Activated gamma-delta T cell treated with Interleukin-2 at 50 U/mL for 16 hours (primary cell): ENCODE measurements at regions not wholly inside any gene's neighbourhood (a gene's known extent, or its start where the extent isn't known, plus 50 kb on each side); places are given as distances from the start of the nearest gene placed in this dataset.
"Not testable (repeated sequence)": the region's sequence is repeated elsewhere in the genome, so short reads cannot be mapped to it uniquely, and the experiment has no call there.

Experiments used
- DNase-seq: peaks from one replicate; pipeline ENCODE4 v3.0.0-alpha.2; 2020

- DNase-seq = no peak
These were observed 143.8 kb downstream of the FGF1 start for GRCh38 chr5:142542078-142542477.

DNA sequence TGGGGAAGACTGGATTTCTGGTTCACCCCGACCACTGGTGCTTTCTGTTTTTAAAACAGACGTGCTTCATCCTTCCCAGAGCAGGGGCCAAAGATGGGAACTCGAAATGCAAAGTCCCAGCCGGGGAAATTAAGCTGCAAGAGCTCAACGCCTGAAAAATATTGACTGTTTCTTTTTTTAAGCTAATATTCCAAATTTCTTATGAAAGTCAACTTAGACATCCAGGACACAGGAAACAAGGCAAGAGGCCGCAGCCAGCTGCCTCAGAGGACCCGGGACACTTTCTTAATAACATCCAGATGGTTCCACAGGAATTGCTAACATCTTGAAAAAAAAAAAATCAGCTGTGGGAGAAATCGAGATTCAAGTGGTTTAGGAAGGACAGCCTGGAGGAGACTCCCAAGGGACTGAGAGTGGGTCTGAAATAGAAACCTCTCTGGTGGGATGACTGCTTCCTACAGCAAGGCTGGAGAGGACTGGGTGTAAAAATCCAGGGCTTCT lies 144.9 kb downstream of the FGF1 start:
- DNase-seq = no peak

- no peak for DNase-seq
These were observed 146.6 kb downstream of the FGF1 start for GRCh38 chr5:142539154-142539740.

DNA sequence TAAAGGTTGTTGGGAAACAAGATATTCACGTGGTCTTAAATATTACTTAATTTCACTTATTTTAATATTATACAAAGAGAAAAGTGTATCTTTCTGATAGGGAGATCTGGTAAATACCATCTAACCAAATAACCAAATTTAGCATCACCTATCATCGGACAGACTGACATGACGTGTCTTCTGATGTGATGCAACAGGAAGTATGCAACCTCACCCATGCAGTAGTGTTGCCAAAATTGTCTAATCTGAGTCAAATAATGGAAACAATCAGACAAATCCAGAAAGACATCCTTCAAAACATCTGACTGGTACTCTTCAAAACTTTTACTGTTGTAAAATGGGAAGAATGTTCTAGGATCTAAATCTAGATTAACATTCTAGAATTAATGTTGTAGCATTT lies 148.0 kb downstream of the FGF1 start:
- no peak for DNase-seq

DNA sequence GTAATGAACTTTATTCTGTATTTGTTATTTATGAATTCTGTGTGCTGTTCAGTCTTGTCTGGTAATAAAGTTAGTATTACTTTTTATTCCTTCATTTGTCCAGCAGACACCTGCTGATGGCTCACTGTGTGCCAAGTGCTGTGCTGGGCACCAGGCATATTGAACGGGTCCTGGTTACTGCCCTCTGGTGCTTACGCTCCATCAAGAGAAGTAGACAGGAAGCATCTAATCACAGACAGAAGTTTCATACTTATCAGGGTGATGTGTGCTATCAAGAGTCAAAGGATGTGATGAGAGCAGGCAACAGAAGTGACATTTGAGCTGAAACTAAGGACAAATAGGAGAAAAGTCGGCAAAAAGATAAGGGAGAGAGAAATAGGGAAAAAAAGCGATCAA lies 153.1 kb downstream of the FGF1 start:
- no peak for DNase-seq

GRCh38 chr5:142531977-142532780 lies 153.7 kb downstream of the FGF1 start:
- no peak for DNase-seq

GRCh38 chr5:142530904-142531303 lies 155.0 kb downstream of the FGF1 start:
- DNase-seq = no peak

GRCh38 chr5:142529626-142530278 lies 156.1 kb downstream of the FGF1 start:
- DNase-seq = no peak

- no peak for DNase-seq
These were observed 158.1 kb downstream of the FGF1 start for GRCh38 chr5:142527664-142528295.

DNA sequence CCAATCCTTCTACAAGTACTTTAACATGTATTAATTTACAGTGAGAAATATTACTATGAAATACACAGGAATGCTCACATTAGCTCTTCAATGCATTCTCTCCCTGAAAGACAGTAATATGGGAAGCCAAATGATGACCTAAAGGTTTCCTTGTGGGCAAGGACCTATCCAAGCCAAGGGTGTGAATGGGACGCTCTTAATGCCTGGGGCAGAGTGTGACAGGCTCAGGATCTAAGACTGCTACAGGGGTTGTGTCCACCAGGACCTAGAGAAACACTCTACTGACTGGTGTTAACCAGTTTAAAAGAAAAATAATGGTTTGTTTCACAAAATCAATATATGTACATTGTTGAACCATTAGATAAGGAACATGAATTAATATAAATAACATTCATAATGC lies 158.7 kb downstream of the FGF1 start:
- no peak for DNase-seq

- DNase-seq = no peak
These were observed 162.9 kb downstream of the FGF1 start for GRCh38 chr5:142522983-142523382.

GRCh38 chr5:142521706-142522105 lies 164.2 kb downstream of the FGF1 start:
- DNase-seq = no peak

DNA sequence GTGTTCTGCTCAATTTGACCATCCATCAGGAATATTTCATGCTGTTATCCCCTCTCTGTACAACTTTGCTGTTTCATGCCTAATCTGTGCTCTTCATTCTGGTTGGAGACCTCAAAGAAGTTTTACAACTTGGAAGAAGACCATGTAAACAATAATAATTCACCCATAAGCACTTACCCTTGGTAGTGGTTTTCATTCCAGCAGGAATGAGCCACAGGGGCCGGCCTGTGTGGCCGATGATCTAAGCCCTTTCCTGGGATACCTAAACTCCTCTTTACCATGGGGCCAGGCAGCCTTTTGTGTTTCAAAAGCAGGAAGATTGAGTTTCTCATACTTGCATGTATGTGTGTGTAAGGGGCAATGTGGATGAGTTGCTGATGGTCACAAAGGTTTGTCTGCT lies 165.0 kb downstream of the FGF1 start:
- DNase-seq = no peak

GRCh38 chr5:142519913-142520312 lies 166.0 kb downstream of the FGF1 start:
- not testable (repeated sequence) for DNase-seq

- no peak for DNase-seq
These were observed 168.1 kb downstream of the FGF1 start for GRCh38 chr5:142517840-142518239.

GRCh38 chr5:142516732-142517131 lies 169.2 kb downstream of the FGF1 start:
- no peak for DNase-seq

DNA sequence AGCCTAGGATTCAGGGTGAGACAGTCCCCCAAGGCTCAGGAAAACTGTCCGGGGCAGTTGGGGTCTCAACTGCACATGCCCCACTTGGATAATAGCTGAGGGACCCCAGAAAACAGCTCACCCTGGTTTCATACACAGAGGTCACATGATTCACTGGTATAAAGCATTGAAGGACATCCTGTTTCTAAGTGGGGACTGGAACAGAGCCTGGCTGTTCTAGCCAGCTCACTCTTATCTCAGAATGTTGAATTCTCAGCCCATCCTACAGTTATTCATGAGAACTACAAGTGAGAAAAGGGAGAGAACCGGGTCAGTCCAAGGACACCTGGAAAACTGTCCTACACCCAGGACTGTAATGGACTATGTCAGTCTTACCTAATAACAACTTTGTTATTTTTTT lies 170.9 kb downstream of the FGF1 start:
- DNase-seq = no peak

DNA sequence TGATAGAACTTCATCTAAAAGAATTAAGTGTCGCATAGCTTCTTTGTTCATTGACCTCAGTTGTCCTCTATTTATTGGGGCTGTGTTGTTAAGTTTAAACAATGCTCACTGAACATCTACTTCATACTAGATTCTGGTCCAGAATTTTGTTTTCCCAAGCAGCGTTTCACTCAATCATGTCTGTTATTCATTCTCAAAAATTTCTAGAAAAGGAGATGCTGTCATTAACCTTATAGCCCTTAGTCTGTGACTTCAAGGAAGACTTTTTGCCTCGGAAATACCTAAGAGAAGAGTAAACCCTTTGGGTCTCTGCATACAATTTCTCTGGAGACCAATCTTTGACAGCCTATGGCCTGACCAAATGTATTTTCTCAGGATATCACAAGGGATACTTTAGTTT lies 171.7 kb downstream of the FGF1 start:
- DNase-seq = no peak

DNA sequence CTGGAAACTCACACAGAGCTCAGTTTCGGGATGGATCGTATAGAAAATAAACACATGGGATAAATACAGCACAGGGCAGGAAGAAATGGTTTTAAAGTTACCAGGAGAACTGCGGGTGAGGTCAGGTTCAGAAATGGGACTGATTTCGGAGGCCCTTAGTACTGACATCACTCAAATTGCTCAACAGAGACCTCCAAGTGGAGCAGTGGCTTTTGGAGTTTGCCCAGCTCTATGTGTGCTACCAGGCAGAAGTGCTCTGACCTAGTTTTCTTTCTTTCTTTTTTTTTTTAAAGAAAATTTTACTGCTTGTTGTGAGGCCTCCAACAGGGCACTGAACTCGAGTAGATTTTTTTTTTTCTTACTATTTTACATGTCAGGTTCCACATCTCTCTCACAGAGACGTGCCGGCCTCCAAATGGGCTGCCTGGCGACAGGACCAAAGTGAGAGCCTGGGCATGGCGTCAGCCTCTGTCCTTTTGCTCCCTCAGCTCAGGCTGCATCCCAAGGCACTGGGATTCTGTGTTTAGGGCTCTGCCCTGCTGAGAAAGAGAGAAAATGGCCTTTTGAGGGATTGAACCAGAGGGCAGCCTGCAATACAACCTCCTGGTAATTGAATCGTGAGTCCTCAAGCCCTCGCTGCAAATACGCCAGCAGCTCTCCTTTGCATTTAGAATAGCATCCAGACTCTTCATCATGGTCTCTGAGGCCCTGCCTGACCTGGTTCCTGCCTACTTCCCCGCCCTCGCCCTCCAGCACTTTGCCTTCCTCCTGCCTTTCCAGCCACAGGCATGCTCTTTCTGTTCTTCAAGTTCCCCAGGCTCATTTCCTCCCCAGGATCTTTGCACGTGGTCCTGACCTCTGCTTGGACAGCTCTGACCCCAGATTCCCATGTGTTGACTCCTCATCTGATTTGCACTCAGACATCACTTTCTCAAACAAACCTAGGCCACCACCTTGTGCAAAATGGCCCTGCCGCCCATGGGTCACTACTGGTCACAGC lies 173.5 kb downstream of the FGF1 start:
- no peak for DNase-seq

DNA sequence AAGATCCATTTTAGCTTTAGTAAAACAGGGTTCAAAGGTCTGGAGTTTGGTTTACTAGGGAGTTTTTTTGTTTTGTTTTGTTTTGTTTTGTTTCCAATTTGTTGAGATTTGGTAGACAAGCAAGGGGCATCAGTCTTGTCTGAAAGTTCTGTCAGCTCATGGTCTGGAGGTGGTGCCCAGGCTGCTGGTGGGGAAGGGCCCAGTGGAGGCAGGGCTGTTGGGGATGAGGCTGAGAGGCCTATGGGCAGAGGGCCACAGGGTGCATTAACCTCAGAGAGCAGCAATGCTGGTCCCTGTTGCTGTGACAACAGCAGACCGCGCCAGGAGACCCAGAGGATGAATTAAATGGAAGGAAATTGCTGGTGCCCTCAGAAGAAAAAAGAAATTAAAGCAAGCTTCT lies 174.5 kb downstream of the FGF1 start:
- DNase-seq = no peak

GRCh38 chr5:142509026-142509425 lies 176.9 kb downstream of the FGF1 start:
- DNase-seq = no peak

GRCh38 chr5:142508591-142508990 lies 177.3 kb downstream of the FGF1 start:
- no peak for DNase-seq
